ENCODE measurements at regions not wholly inside any gene's neighbourhood (a gene's known extent, or its start where the extent isn't known, plus 50 kb on each side); places are given as distances from the start of the nearest gene placed in this dataset.
"Not testable (repeated sequence)": the region's sequence is repeated elsewhere in the genome, so short reads cannot be mapped to it uniquely, and the experiment has no call there.

- not testable (repeated sequence) for H3K4me2 ChIP-seq (ENCODE audit: insufficient read depth in 1 of 2, low read depth in 2 of 2, low read length in 2 of 2); H3K23me2 ChIP-seq (ENCODE audit: low read depth, low read length); H2AK5ac ChIP-seq (ENCODE audit: low read depth, low read length); H2AFZ ChIP-seq (ENCODE audit: low read length); H3K9ac ChIP-seq (replicated peaks in 1 of 4; ENCODE audit: extremely low read depth in 1 of 4, low read depth in 3 of 4, low read length in 3 of 4); H3K79me1 ChIP-seq (ENCODE audit: low read depth, low read length); H2BK5ac ChIP-seq (ENCODE audit: low read depth, low read length); H4K8ac ChIP-seq (ENCODE audit: extremely low read depth, insufficient read depth, low read length); H4K5ac ChIP-seq (ENCODE audit: insufficient read length, low read depth, low read length); H3K79me2 ChIP-seq (ENCODE audit: control insufficient read depth in 1 of 2, insufficient read depth in 2 of 2, low read length in 2 of 2); H3K18ac ChIP-seq (ENCODE audit: extremely low read depth, low read length); H4K20me1 ChIP-seq (replicated peaks in 1 of 2; ENCODE audit: control insufficient read depth in 1 of 2, insufficient read depth in 2 of 2, low read length in 2 of 2); H4K91ac ChIP-seq (replicated peaks; ENCODE audit: insufficient read length, low read length); H3K27ac ChIP-seq (ENCODE audit: low read depth, low read length); H3K4ac ChIP-seq (replicated peaks; ENCODE audit: insufficient read length, low read depth, low read length); H3K23ac ChIP-seq (ENCODE audit: insufficient read length); H2BK15ac ChIP-seq (ENCODE audit: low read length); H2BK12ac ChIP-seq (ENCODE audit: low read depth, low read length); H3K36me3 ChIP-seq (ENCODE audit: control insufficient read depth in 2 of 4, insufficient read depth in 4 of 4, low read length in 3 of 4); H3K56ac ChIP-seq (replicated peaks; ENCODE audit: insufficient read length, low read depth, low read length); H3K4me1 ChIP-seq (replicated peaks in 1 of 4; ENCODE audit: control insufficient read depth in 3 of 4, insufficient read depth in 4 of 4, low read length in 3 of 4); H3K14ac ChIP-seq (ENCODE audit: insufficient read length); H3K4me3 ChIP-seq (ENCODE audit: extremely low read depth in 1 of 4, insufficient read depth in 2 of 4, low read depth in 3 of 4, low read length in 4 of 4); H2BK20ac ChIP-seq (ENCODE audit: low read length); H3K27me3 ChIP-seq (replicated peaks in 1 of 4; ENCODE audit: control insufficient read depth in 3 of 4, extremely low read depth in 1 of 4, insufficient read depth in 3 of 4, low read length in 3 of 4); DNase-seq (ENCODE audit: low read depth in 1 of 2, low spot score in 2 of 2); H2BK120ac ChIP-seq (replicated peaks; ENCODE audit: low read depth, low read length); FAIRE-seq; H3K9me3 ChIP-seq (ENCODE audit: insufficient read depth in 2 of 2, low read depth in 1 of 2, low read length in 1 of 2)
- POLR2A ChIA-PET (ENCODE audit: partially characterized antibody): interaction anchor here (1.2 kb wide), 1 partner anchor 95 kb away, joined by 4 read pairs; no protein-coding TSS in a partner anchor
- 90% methylated on average over 10 of the region's 10 CpGs; no CpG with 5 or more reads in 1 of the 2 experiments for whole genome bisulfite sequencing, 2 experiments (ENCODE audit: extremely low coverage in 1 of 2, insufficient coverage in 1 of 2, insufficient read length in 1 of 2, insufficient replicate concordance in 2 of 2, low coverage in 1 of 2, low lambda C conversion rate in 2 of 2, missing lambda C conversion rate in 1 of 2)
- CTCF ChIA-PET (ENCODE audit: partially characterized antibody): interaction anchor here (0.6 to 1.2 kb wide), 3 partner anchors 19 to 225 kb away, joined by 3 to 5 read pairs (median 4); no protein-coding TSS in a partner anchor
Observed at GRCh38 chr13:42496926-42497554, 76.9 kb upstream of the TNFSF11 start.

Data from H1 (cell line).